ENCODE measurements at regions not wholly inside any gene's neighbourhood (a gene's known extent, or its start where the extent isn't known, plus 50 kb on each side); places are given as distances from the start of the nearest gene placed in this dataset.
"Not testable (repeated sequence)": the region's sequence is repeated elsewhere in the genome, so short reads cannot be mapped to it uniquely, and the experiment has no call there.

GRCh38 chr20:43404878-43405277 lies 52.8 kb upstream of the SRSF6 start:
- WGBS (ENCODE audit: low lambda C conversion rate, missing lambda C conversion rate): 17% methylated on average over 3 of the region's 3 CpGs
- TF ChIP-seq CTCF (IDR thresholded peaks at IDR 0.05; ENCODE audit: poor library complexity): no peak
- TF ChIP-seq EZH2 (IDR thresholded peaks at IDR 0.05; ENCODE audit: borderline replicate concordance): no peak
- no peak for TF ChIP-seq EZH2phosphoT487 (IDR thresholded peaks at IDR 0.05; ENCODE audit: low read depth, severe bottlenecking, unreplicated experiment)
- H3K9me3 ChIP-seq (ENCODE audit: low read depth): peaks cover 5% of the 10 kb centered on the region

GRCh38 chr20:43400882-43401281 lies 56.8 kb upstream of the SRSF6 start:
- H3K9me3 ChIP-seq (ENCODE audit: low read depth); H3K4me2 ChIP-seq; H3K27me3 ChIP-seq; H3K36me3 ChIP-seq (replicated peaks; ENCODE audit: insufficient read depth, low read depth); H3K4me3 ChIP-seq; H3K9me2 ChIP-seq (replicated peaks; ENCODE audit: insufficient read depth); H3K4me1 ChIP-seq (ENCODE audit: insufficient read depth); DNase-seq (ENCODE audit: low spot score); H3K79me2 ChIP-seq; H4K20me1 ChIP-seq (ENCODE audit: insufficient read depth, poor library complexity, severe bottlenecking); H3K27ac ChIP-seq; H2AFZ ChIP-seq: not testable (repeated sequence)
- 90% methylated on average over 6 of the region's 6 CpGs for WGBS (ENCODE audit: low lambda C conversion rate, missing lambda C conversion rate)

More at GRCh38 chr20:43404878-43405277, 52.8 kb upstream of the SRSF6 start:
- Histone ChIP-seq H3K4me2 (no peak overlapping the region), H3K36me3 (replicated peaks; ENCODE audit: insufficient read depth, low read depth) (no peaks in the 10 kb centered on the region), H3K4me1 (ENCODE audit: insufficient read depth) (no peaks in the 10 kb centered on the region), H2AFZ (no peak overlapping the region), H3K9me2 (replicated peaks; ENCODE audit: insufficient read depth) (no peaks in the 10 kb centered on the region), H3K27me3 (no peaks in the 10 kb centered on the region), H3K4me3 (no peak overlapping the region), H3K27ac (no peak overlapping the region), H4K20me1 (ENCODE audit: insufficient read depth, poor library complexity, severe bottlenecking) (no peaks in the 10 kb centered on the region), H3K79me2 (no peaks in the 10 kb centered on the region)
- DNase-seq (ENCODE audit: low spot score): no peak

GRCh38 chr20:43398676-43399324 lies 58.9 kb upstream of the SRSF6 start:
- no peaks in the 10 kb centered on the region for H3K4me1 ChIP-seq (ENCODE audit: insufficient read depth)
- 87% methylated on average over 8 of the region's 8 CpGs for WGBS (ENCODE audit: low lambda C conversion rate, missing lambda C conversion rate)
- no peak overlapping the region for H3K4me2 ChIP-seq
- H3K4me3 ChIP-seq: no peak overlapping the region
- no peaks in the 10 kb centered on the region for H4K20me1 ChIP-seq (ENCODE audit: insufficient read depth, poor library complexity, severe bottlenecking)
- no peak overlapping the region for H3K27ac ChIP-seq
- H3K27me3 ChIP-seq: no peaks in the 10 kb centered on the region
- H2AFZ ChIP-seq: no peak overlapping the region
- no peaks in the 10 kb centered on the region for H3K79me2 ChIP-seq
- no peaks in the 10 kb centered on the region for H3K9me2 ChIP-seq (replicated peaks; ENCODE audit: insufficient read depth)
- H3K36me3 ChIP-seq (replicated peaks; ENCODE audit: insufficient read depth, low read depth): no peaks in the 10 kb centered on the region
- DNase-seq (ENCODE audit: low spot score): no peak
- H3K9me3 ChIP-seq (ENCODE audit: low read depth): no peaks in the 10 kb centered on the region
- TF ChIP-seq EZH2phosphoT487 (IDR thresholded peaks at IDR 0.05; ENCODE audit: low read depth, severe bottlenecking, unreplicated experiment): no peak
- no peak for TF ChIP-seq CTCF (IDR thresholded peaks at IDR 0.05; ENCODE audit: poor library complexity)
- TF ChIP-seq EZH2 (IDR thresholded peaks at IDR 0.05; ENCODE audit: borderline replicate concordance): no peak

GRCh38 chr20:43397147-43397546 lies 60.5 kb upstream of the SRSF6 start:
- H3K4me1 ChIP-seq (ENCODE audit: insufficient read depth): no peaks in the 10 kb centered on the region
- no peak overlapping the region for H2AFZ ChIP-seq
- H3K79me2 ChIP-seq: no peaks in the 10 kb centered on the region
- WGBS (ENCODE audit: low lambda C conversion rate, missing lambda C conversion rate): 89% methylated on average over 2 of the region's 2 CpGs
- no peaks in the 10 kb centered on the region for H3K27me3 ChIP-seq
- H3K4me2 ChIP-seq: no peak overlapping the region
- H3K4me3 ChIP-seq: no peak overlapping the region
- H3K9me3 ChIP-seq (ENCODE audit: low read depth): no peaks in the 10 kb centered on the region
- H3K9me2 ChIP-seq (replicated peaks; ENCODE audit: insufficient read depth): no peaks in the 10 kb centered on the region
- no peaks in the 10 kb centered on the region for H4K20me1 ChIP-seq (ENCODE audit: insufficient read depth, poor library complexity, severe bottlenecking)
- TF ChIP-seq EZH2 (IDR thresholded peaks at IDR 0.05; ENCODE audit: borderline replicate concordance) (no peak), EZH2phosphoT487 (IDR thresholded peaks at IDR 0.05; ENCODE audit: low read depth, severe bottlenecking, unreplicated experiment) (no peak), CTCF (IDR thresholded peaks at IDR 0.05; ENCODE audit: poor library complexity) (no peak)
- no peak overlapping the region for H3K27ac ChIP-seq
- no peaks in the 10 kb centered on the region for H3K36me3 ChIP-seq (replicated peaks; ENCODE audit: insufficient read depth, low read depth)
- DNase-seq (ENCODE audit: low spot score): no peak

All from hepatocyte (in vitro differentiated cells).